Peyer's patch (tissue), 4 donors: ENCODE measurements at regions not wholly inside any gene's neighbourhood (a gene's known extent, or its start where the extent isn't known, plus 50 kb on each side); places are given as distances from the start of the nearest gene placed in this dataset.

Experiments
- CTCF ChIP-seq, 6 experiments: fragments of 450-650 bp in 4 of 6; fragments of 200-600 bp in 2 of 6; sonication (generic) in 1 of 6; IDR thresholded peaks; one replicate each; pipeline ENCODE4 v1.5.1; 2017 to 2019; ENCODE audit warnings: antibody characterized with exemption in 6 of 6, mild to moderate bottlenecking in 3 of 6, moderate library complexity in 1 of 6
- POLR2A ChIP-seq, 2 donors: fragments of 450-650 bp; IDR thresholded peaks; one replicate each; pipeline ENCODE4 v1.5.1; 2017; ENCODE audit warnings: antibody characterized with exemption in 2 of 2, mild to moderate bottlenecking in 2 of 2, moderate library complexity in 2 of 2

- TF ChIP-seq CTCF (IDR thresholded peaks at IDR 0.05), result no peak
- no peak for TF ChIP-seq POLR2A (IDR thresholded peaks at IDR 0.05)
These were observed 202.0 kb upstream of the MTPN start for GRCh38 chr7:136179154-136179553.
